Right hindlimb (tissue), 1 donor: ENCODE measurements at regions not wholly inside any gene's neighbourhood (a gene's known extent, or its start where the extent isn't known, plus 50 kb on each side); places are given as distances from the start of the nearest gene placed in this dataset.

Experiments
- DNase-seq: peaks from one replicate; pipeline ENCODE4 v3.0.0-alpha.2; 2018

GRCh38 chr14:46279327-46279726, 372.3 kb downstream of the RPL10L start:
- DNase-seq: no peak

DNA sequence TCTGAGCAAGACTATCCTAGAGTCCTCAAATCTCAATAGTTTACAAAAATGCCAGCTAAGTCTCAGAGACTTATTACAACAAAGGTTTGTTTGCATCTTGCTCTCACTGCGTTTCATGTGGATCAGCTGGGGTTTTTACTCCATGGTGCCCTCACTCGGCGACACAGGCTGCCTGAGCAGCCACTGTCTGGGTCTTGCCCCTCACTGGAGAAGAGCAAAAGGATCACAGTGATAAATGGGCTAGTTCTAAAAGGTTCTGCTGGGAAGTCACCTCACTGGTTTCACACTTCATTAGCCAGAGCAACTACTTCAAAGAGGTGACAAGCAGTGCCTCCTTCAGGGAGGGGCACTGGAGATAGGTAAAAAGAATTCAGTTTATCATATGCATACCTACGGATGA, 392.0 kb downstream of the RPL10L start:
- DNase-seq: no peak

GRCh38 chr14:46256381-46256780, 395.2 kb downstream of the RPL10L start:
- DNase-seq: no peak

DNA sequence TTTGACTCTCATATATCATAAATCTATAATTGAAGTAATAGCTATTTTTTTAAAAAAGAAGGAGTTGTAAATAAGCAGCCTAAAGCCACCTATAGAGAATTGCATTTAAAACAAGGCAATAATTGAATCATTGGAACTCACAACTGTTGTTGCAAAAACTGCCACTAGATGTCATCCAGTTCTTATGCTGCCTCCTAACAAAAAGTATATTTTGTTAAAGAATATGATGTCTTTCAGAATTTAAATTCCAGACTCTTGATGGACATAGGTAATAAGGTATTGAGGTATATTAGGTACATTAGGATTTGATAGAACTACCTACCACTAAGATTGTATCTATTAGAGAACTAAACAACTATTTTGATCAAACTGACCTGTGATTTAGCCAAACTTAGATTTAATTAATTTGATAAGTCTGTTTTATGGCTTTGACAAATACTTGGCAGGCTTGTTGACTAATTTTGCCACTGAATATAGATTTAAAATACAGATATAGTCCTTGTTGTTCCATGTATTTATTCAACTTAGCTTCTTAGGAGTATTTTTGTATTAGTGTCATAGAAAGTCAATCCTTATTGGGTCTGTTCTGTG, 401.4 kb downstream of the RPL10L start:
- no peak for DNase-seq

- DNase-seq: no peak
These were observed 403.5 kb downstream of the RPL10L start for GRCh38 chr14:46248001-46248630.

DNA sequence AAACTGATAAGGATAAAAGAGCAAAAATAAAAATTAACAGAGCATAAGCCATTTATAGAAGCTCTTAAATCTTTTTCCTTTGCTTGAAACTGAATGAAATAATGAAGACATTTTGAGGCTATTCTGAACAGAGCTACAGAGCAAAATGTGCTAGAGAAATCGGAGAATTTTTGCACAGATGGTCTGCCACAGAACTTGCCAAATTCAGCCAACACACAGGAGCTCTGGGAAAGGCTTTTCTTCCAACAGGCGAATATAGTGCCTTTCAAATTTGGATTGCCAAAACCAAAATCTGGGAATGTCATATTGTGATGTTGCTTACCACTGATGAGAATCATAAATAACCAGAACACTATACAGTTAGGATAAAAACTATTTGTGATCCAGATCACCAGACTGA, 406.3 kb downstream of the RPL10L start:
- no peak for DNase-seq

GRCh38 chr14:46233786-46234185, 417.8 kb downstream of the RPL10L start:
- DNase-seq: no peak

- DNase-seq: no peak
These were observed 421.0 kb downstream of the RPL10L start for GRCh38 chr14:46230540-46230939.

DNA sequence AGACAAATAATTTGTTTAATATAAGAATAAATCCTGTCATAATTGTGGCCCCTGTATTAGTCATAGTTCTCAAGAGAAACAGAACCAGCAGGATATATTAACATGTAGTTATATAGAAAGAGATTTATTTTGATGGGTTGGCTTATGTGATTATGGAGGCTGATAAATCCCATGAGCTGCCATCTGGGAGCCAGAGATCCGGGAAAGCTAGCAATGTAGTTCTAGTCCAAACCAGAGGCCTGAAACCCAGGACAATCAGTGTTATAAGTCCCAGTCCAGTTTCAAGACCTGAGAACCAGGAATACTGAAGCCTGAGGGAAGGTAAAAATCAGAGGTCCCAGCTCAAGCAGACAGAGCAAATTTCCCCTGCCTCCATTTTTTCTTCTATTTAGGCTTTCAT, 435.8 kb downstream of the RPL10L start:
- no peak for DNase-seq

GRCh38 chr14:46198676-46199075, 452.9 kb downstream of the RPL10L start:
- DNase-seq: no peak

- DNase-seq: no peak
These were observed 453.7 kb downstream of the RPL10L start for GRCh38 chr14:46197856-46198255.
